ENCODE measurements at regions not wholly inside any gene's neighbourhood (a gene's known extent, or its start where the extent isn't known, plus 50 kb on each side); places are given as distances from the start of the nearest gene placed in this dataset.

- peak; percentile 8 for DNase-seq
These were observed 509.7 kb downstream of the PSAT1 start for GRCh38 chr9:78806492-78807160.

- DNase-seq: no peak
These were observed 510.4 kb downstream of the PSAT1 start for GRCh38 chr9:78807286-78807685.

GRCh38 chr9:78808048-78808447 lies 511.1 kb downstream of the PSAT1 start:
- DNase-seq: no peak

- DNase-seq: no peak
These were observed 514.8 kb downstream of the PSAT1 start for GRCh38 chr9:78811622-78812276.

- DNase-seq: no peak
These were observed 515.7 kb downstream of the PSAT1 start for GRCh38 chr9:78812665-78813064.

GRCh38 chr9:78813602-78814180 lies 516.8 kb downstream of the PSAT1 start:
- DNase-seq: no peak

GRCh38 chr9:78821126-78821822 lies 524.3 kb downstream of the PSAT1 start:
- no peak for DNase-seq

GRCh38 chr9:78826527-78826926 lies 529.6 kb downstream of the PSAT1 start:
- DNase-seq: no peak

GRCh38 chr9:78828521-78828920 lies 531.6 kb downstream of the PSAT1 start:
- no peak for DNase-seq

- no peak for DNase-seq
These were observed 533.4 kb downstream of the PSAT1 start for GRCh38 chr9:78830301-78830700.

- DNase-seq: no peak
These were observed 534.8 kb downstream of the PSAT1 start for GRCh38 chr9:78831726-78832125.

GRCh38 chr9:78835928-78836450 lies 539.1 kb downstream of the PSAT1 start:
- no peak for DNase-seq

GRCh38 chr9:78839252-78839651 lies 542.3 kb downstream of the PSAT1 start:
- no peak for DNase-seq

- no peak for DNase-seq
These were observed 551.1 kb downstream of the PSAT1 start for GRCh38 chr9:78848061-78848460.

GRCh38 chr9:78856144-78856543 lies 559.2 kb downstream of the PSAT1 start:
- no peak for DNase-seq

- DNase-seq: no peak
These were observed 559.9 kb downstream of the PSAT1 start for GRCh38 chr9:78856781-78857180.

- DNase-seq: no peak
These were observed 560.7 kb downstream of the PSAT1 start for GRCh38 chr9:78857373-78858225.

GRCh38 chr9:78858266-78858665 lies 561.3 kb downstream of the PSAT1 start:
- no peak for DNase-seq

GRCh38 chr9:78860801-78861475 lies 564.0 kb downstream of the PSAT1 start:
- no peak for DNase-seq

- no peak for DNase-seq
These were observed 566.6 kb downstream of the PSAT1 start for GRCh38 chr9:78863531-78863930.

- no peak for DNase-seq
These were observed 568.8 kb downstream of the PSAT1 start for GRCh38 chr9:78865737-78866136.

All from muscle of arm (tissue), 1 donor.